GM19452 (cell line): ENCODE measurements at regions not wholly inside any gene's neighbourhood (a gene's known extent, or its start where the extent isn't known, plus 50 kb on each side); places are given as distances from the start of the nearest gene placed in this dataset.

Experiments
- ATAC-seq: cut with Tn5 transposase; IDR thresholded peaks from one replicate; pipeline ENCODE4 v1.9.1; 2021; ENCODE audit not compliant: unreplicated experiment

DNA sequence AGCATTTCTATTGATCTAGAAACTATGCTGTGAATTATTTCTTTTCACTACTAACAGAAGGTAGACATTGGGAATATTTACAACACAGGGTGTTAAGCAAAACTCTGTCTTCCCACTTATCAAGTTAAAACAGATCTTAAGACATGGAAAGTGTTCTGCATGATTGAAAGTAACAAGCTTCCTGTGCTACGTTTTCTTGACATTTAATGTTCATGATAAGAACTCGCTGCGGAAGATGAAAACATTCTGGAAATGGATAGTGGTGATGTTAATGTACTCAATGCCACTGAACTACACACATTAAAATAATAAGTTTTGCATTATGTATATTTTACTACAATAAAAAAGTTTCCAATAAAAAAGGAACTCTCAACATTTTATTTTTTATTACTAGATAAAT lies 74.4 kb upstream of the SCN7A start:
- ATAC-seq = no peak

DNA sequence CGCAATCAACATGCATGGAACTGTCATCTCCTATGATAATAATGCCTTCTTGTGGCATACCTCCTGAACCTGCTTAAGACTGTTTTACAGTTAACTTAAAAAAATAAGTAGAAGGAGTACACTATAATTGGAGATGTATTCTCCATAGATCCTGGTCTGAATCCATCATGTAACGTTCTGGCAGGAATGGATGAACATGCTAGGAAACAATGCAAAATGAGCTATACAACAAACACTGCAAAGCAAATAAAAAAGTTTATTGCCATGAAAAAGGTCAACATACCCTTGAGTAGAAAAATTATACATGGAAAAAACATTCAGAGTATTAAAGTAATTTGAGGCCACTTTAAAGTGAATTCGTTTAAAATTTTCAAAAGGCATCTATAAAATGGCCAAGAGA lies 71.5 kb upstream of the SCN7A start:
- ATAC-seq = no peak

DNA sequence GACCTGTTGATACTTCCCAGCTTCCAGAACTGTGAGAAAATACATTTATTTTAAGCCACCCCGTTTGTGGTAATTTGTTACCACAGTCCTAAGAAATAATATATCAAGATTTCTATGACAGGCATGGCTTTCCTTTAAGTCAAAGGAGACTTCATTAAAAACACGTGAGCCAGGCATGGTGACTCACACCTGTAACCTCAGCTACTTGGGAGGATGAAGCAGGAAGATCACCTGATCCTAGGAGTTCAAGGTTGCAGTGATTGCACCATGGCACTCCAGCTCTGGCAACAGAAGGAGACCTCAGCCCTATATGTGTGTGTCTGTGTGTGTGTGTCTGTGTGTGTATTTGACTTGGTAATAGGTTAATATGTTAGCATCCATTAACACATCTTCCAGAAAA lies 69.8 kb upstream of the SCN7A start:
- no peak for ATAC-seq

DNA sequence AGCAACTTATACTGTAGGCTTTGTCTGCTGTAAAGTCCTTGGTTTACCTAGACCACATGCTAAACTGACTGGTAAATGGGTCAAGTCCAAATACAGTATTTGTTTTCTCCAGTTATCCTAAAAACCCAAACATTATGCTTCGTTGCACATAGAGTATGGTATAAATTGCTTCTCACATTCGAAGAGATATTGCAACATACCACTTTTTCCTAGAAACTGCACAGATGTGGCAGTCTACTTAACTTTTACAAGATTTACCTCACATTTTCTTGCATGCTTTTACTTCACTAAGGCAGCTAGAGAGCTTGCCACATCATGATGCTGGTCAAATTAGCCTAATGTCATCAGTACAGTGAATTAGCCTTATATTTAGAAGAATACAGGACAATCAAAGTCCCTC lies 66.0 kb upstream of the SCN7A start:
- ATAC-seq = no peak

DNA sequence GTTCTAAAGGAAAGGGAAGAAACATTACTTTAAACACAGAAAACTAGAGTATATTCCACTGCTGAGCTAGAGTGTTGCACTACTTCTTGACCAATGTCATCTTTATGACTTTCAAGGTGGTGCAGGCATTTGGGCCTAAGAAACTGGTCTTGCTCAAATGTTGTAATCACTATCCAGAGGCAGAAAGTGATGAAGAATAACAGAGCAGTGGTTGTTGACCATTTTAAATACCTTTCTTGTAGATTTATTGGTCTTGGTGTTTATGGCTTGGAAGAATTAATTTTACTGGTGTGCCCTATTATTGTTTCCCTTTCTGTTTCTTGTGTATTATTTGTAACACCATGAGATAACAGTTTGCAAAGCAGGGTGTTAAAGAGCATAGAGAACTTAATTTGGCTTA lies 56.9 kb upstream of the SCN7A start:
- no peak for ATAC-seq

DNA sequence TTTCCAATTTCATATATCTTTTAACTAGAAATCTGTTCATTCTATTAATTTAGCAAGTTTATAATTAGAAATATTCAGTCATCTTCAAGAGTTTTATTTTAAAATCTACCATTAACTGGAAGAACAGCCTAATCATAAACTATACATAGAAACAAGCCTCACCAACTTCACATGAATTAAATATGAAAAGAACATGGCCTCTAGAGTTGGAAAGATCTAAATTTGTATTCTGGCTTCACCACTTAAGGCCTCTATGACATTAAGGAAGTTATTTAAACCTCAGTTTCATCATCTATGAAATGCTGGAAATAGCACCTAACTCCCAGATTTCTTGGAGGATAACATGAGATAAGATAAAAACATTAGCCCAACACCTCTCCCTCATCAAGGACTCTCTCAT lies 51.4 kb upstream of the SCN7A start:
- no peak for ATAC-seq
